Immature natural killer cell (primary cell): ENCODE measurements at regions not wholly inside any gene's neighbourhood (a gene's known extent, or its start where the extent isn't known, plus 50 kb on each side); places are given as distances from the start of the nearest gene placed in this dataset.

Experiments
- DNase-seq, 3 donors: peaks; one replicate each; pipeline ENCODE4 v3.0.0; 2022; ENCODE audit warnings: mixed read lengths in 1 of 3
- H3K27ac Mint-ChIP-seq, 6 donors: one replicate each; pipeline ENCODE4 v1.8.0; 2020; ENCODE audit warnings: mixed read lengths in 6 of 6, mild to moderate bottlenecking in 5 of 6, inconsistent platforms in 4 of 6, moderate library complexity in 3 of 6
- H3K27me3 Mint-ChIP-seq, 3 donors: one replicate each; pipeline ENCODE4 v1.8.0; 2020 to 2021; ENCODE audit warnings: low read depth in 3 of 3, mild to moderate bottlenecking in 3 of 3, mixed read lengths in 3 of 3, moderate library complexity in 3 of 3, inconsistent platforms in 1 of 3
- H3K36me3 Mint-ChIP-seq, 3 donors: one replicate each; pipeline ENCODE4 v1.8.0; 2020; ENCODE audit warnings: mixed read lengths in 3 of 3, inconsistent platforms in 2 of 3, mild to moderate bottlenecking in 2 of 3
- H3K4me1 Mint-ChIP-seq, 2 donors: one replicate each; pipeline ENCODE4 v1.8.0; 2020; ENCODE audit warnings: inconsistent platforms in 2 of 2, mild to moderate bottlenecking in 2 of 2, mixed read lengths in 2 of 2, moderate library complexity in 1 of 2
- H3K4me3 Mint-ChIP-seq, 5 donors: one replicate each; pipeline ENCODE4 v1.8.0; 2020; ENCODE audit warnings: mild to moderate bottlenecking in 5 of 5, mixed read lengths in 5 of 5, inconsistent platforms in 3 of 5, moderate library complexity in 3 of 5
- H3K9me3 Mint-ChIP-seq, 6 donors: one replicate each; pipeline ENCODE4 v1.8.0; 2020; ENCODE audit warnings: mild to moderate bottlenecking in 6 of 6, mixed read lengths in 6 of 6, inconsistent platforms in 4 of 6, moderate library complexity in 3 of 6

GRCh38 chr10:32114508-32114907 is 58.3 kb upstream of the KIF5B start:
- Mint-ChIP-seq H3K4me3 (no peak overlapping the region), H3K36me3 (no peaks in the 10 kb centered on the region), H3K27ac (no peak overlapping the region), H3K27me3 (peaks cover 0 to 11% (median 2%) of the 10 kb centered on the region in 3 donors), H3K4me1 (no peaks in the 10 kb centered on the region), H3K9me3 (peaks cover 0 to 4% (median 0%) of the 10 kb centered on the region in 6 donors)
- no peak for DNase-seq

- Mint-ChIP-seq H3K9me3 (peaks cover 0 to 4% (median 0%) of the 10 kb centered on the region in 6 donors), H3K27ac (no peak overlapping the region), H3K36me3 (no peaks in the 10 kb centered on the region), H3K27me3 (peaks cover 0 to 7% (median 2%) of the 10 kb centered on the region in 3 donors), H3K4me1 (no peaks in the 10 kb centered on the region), H3K4me3 (no peak overlapping the region)
- no peak for DNase-seq
Observed at GRCh38 chr10:32112055-32112454, 55.8 kb upstream of the KIF5B start.

GRCh38 chr10:32111585-32111984 is 55.4 kb upstream of the KIF5B start:
- peaks cover 0 to 4% (median 0%) of the 10 kb centered on the region in 6 donors for H3K9me3 Mint-ChIP-seq
- no peak overlapping the region for H3K27ac Mint-ChIP-seq
- no peaks in the 10 kb centered on the region for H3K4me1 Mint-ChIP-seq
- H3K27me3 Mint-ChIP-seq, result peaks cover 0 to 6% (median 2%) of the 10 kb centered on the region in 3 donors
- no peak for DNase-seq
- no peaks in the 10 kb centered on the region for H3K36me3 Mint-ChIP-seq
- H3K4me3 Mint-ChIP-seq, result no peak overlapping the region

- DNase-seq, result no peak
Observed at GRCh38 chr10:32110790-32111189, 54.6 kb upstream of the KIF5B start.

GRCh38 chr10:32109603-32110002 is 53.4 kb upstream of the KIF5B start:
- Mint-ChIP-seq H3K4me3 (no peak overlapping the region), H3K27me3 (peaks cover 0 to 4% (median 0%) of the 10 kb centered on the region in 3 donors), H3K27ac (no peak overlapping the region), H3K36me3 (no peaks in the 10 kb centered on the region), H3K9me3 (peaks cover 0 to 4% (median 0%) of the 10 kb centered on the region in 6 donors), H3K4me1 (no peaks in the 10 kb centered on the region)
- no peak for DNase-seq

More at GRCh38 chr10:32110790-32111189, 54.6 kb upstream of the KIF5B start:
- Mint-ChIP-seq H3K36me3 (no peaks in the 10 kb centered on the region), H3K4me3 (no peak overlapping the region), H3K4me1 (no peaks in the 10 kb centered on the region), H3K27me3 (peaks cover 0 to 5% (median 2%) of the 10 kb centered on the region in 3 donors), H3K27ac (no peak overlapping the region), H3K9me3 (peaks cover 0 to 4% (median 0%) of the 10 kb centered on the region in 6 donors)
